ENCODE measurements at regions not wholly inside any gene's neighbourhood (a gene's known extent, or its start where the extent isn't known, plus 50 kb on each side); places are given as distances from the start of the nearest gene placed in this dataset.

DNA sequence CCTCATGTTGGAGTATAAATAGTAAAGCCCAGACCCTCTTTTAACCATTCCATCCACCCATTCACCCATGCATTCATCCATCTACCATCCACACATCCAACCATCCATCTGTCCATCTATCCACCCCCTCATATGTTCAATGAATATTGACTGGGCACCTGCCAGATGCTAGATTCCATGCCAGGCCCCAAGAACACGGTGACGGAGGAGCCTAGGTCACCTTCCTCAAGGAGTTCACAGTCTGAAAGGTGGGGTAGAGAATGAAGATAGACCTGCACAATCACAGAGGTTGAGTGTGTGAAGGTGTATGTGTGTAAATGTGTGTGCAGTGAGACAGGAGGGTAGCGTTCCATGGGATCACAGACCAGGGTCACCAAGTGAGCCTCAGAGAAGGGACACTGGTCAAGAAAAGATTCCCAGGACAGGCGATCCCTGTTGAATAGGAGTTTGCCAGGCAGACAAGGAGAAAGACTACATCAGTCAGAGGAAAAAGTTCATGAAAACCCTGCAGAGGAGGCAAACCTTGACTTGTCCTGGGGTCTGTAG is 287.2 kb downstream of the CYP26B1 start:
- DNase-seq, result no peak

DNA sequence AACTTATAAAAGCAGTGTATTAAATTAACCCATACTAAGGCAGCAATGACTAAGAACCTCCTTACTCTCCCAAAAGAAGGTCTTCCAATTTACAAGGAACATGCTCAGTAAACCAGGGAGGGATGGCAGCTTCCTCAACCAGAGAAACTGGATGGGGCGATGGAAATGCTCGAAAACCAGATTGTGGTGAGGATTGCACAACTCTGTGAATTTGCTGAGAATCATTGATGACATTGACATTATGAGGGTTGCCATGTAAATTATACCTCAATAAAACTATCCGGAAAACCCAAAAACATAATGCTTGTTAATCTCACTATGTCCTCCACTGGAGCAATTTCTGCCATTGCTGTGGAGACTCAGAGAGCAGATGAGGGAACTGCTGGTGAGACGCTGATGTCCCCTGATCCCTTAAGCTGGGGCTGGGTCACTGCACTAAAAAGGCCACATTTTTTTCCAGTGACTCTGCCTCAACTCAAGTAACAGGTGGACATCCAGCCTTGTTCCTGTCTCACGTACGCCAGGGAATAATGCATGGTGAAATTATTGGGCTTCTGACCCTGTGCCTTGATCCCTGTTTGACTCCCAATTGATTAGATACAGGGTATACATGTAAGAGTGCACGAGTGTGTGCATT is 288.3 kb downstream of the CYP26B1 start:
- DNase-seq, result no peak

DNA sequence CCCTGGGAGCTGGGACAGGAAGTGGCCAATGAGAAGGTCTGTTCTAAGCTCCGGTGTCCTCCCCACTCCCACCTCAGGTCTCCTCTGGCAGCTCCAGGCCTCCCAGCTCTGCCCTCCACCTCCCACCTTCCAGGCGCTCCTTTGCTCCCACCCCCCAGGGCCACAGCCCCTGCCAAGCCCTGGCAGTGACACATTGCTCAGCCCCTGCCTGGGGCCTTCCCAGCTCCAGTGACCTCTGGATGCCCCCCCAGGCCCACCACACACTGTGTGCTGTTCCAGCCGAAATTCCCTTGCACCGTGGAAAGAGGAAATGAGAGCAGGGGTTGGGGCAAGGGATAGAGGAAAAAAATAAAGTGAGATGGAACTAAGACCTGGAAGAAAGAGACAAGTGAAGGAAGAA is 289.6 kb downstream of the CYP26B1 start:
- no peak for DNase-seq

DNA sequence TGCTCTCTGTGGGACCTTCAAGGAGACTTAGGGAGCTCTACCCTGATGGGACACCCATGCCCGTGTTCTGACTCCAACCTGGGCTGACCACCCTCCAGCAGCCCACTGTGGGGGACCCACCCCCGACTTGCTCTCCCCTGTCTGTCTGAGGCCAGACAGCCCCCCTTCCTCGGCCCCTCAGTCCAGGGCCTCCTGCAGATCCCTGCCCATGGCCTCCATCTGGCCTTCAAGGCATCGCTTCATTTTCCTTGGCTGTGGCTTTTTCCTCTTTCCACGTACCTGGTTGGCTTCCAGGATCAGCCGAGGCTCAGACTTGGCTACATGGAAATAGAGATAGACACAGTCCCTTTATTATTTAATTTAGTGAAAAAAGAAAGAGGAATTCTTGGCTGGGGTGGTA is 290.0 kb downstream of the CYP26B1 start:
- no peak for DNase-seq

DNA sequence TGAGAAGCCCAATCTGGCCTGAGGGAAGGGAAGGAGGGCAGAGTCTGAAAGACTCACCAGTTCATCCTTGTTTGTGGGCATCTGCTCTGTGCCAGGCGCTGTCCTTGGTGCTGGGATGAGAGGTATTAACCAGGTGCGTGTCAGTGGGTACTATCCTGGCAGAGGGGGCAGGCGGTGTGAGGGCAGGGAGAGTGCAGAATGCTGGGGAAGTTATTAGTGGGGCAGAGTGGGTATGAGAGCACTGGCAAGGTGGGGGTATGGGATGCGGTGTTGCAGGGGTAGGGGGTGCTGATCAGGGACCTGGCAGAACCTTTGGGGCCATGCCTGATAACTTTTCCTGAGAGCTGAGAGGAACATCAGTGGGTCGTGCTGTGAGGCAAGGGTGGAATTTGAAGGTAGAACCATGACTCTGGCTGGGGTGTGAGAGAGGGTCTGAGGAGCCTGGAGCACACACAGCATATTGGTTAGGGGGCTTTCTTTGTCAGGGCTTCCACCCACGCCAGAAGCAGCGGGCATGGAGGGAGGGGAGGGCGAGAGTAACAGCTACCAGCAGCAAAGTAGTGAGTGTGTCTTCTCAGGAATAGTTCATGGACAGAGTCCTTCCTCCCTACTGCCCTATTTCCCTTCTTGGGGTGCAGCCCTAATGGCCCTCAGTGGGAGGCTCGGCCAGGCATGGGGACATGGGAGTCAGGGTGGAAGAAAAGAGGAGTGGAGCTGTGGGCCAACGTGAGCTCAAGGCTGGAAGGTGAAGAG is 290.7 kb downstream of the CYP26B1 start:
- DNase-seq, result no peak

DNA sequence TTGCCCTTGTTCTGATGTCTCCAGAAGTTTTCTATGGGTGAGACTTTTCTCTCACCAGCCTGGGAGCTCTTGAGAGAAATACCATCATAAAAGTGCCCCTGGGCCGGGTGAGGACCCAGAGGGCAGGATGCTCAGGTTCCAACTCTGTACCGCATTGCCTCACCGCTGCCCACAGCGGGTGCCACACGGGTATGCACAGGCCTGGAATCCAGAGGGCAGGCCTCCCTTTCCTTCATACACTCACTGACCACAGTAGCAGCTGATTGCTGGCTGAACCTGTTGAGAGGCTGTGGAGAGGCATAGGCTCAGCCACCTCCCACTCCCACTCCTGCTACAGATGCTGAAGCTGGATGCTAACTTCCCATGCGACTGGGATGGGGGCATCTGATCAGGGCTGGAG is 293.8 kb downstream of the CYP26B1 start:
- DNase-seq, result no peak

DNA sequence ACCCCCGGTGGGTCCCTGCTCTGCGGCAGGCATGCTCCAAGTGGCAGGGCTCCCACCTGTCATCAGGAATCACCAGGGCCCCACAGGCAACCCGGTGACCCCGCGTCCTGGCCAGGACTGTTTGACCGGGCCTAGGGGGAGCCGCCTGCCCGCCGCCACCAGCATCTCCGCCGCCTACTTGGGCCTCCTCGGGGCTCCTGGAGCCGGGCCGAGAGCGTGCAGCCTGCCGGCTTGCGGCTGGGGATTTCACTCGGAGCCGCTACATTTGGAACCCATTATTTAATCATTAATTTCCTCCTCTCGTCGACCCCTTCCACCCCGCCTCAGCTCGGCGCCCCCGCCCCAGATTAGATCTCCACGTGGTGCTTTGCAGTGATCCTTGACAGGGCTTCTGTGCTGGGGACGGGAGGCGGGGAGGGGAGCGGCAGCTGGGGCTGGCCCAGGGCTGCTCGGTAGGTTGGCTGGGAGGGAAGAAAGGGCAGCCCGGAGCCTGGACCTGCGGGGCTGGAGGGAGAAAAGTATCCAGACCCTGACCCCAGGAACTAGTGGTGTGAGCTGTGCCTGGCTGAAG is 295.4 kb downstream of the CYP26B1 start:
- DNase-seq, result no peak

DNA sequence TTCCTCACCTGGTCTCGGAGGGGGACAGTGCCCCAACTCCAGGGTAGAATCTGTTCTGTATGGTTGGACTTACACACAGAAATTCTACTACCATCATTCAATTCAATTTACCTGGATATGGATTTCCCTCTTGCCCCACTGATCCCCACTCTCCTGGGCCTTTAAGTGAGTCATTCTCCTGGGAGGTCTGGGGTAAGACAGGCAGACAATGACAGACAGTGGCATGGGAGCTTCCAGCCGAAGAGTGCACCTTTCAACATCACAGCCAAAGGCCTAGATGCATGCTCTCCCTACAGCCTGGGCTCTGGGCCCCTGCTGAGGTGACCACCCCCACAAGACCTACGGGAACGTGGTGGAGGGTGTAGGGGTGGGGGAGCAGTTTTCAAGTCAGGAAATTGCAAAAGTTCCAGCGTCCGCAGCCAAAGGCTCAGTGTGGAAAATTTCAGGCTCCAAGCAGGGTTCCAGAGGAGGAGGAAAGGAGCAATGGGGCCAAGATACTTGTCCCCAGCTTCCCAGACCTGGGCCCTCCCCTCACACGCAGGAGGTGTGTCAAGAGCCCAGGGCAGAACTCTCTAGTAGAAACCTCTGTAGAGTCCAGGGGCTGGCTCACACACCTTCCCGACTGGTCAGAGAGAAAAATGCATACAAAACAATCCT is 296.4 kb downstream of the CYP26B1 start:
- no peak for DNase-seq

DNA sequence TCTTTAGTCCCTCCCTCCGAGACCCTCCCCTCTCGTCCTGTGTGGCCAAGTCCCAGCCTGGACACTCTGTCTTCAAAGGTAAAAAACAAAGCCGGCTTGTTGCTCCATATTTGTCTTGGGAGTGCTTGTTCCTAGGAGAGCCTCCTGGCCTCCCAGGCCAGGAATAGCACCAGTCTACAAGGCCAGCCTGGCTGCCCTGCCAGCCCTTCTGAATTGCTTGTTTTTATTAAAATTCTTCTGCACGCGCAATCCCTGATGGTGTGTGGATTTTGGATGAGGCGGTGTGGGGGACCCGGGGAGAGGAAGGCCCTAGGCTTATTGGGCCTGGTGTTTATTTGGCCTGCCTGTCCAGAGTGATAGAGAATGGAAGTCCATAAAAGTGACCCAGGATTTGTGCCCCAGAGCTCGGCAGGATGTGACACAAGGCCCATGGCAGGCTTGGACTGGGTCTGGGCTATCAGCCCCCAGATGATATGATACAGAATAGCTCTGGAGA is 297.3 kb downstream of the CYP26B1 start:
- DNase-seq, result no peak

DNA sequence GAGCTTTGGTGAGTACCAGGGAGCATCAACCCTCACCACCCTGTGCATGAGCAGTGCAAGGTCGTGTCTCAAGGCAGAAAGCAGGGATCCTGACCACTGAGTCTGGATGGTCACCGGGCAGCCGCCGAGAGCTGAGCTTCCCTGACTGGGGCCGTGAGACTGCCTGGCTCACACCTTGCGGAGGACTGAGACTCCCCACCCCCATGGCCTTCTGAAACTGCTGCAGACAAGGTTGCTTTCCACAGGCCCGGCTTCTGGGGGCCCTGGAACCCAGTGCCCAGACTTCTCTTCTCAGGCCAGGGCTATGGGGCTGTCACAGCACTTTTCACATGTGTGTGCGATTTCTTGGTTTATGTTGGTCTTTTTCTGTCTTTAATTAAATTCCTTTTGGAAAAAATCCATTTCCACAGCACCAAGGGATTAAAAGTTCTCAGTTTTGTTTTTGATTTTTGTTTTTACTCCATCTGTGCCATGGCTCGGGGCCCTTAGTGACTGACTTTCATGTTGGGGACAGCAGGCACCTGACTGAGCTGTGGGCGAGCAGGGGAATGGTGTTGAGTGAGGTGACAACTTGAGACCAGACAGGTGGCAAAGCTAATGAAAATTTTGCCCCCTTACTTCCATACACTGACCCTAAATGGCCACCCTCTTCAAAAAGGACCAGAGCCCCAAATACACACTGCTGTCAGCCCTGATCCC is 297.9 kb downstream of the CYP26B1 start:
- no peak for DNase-seq

DNA sequence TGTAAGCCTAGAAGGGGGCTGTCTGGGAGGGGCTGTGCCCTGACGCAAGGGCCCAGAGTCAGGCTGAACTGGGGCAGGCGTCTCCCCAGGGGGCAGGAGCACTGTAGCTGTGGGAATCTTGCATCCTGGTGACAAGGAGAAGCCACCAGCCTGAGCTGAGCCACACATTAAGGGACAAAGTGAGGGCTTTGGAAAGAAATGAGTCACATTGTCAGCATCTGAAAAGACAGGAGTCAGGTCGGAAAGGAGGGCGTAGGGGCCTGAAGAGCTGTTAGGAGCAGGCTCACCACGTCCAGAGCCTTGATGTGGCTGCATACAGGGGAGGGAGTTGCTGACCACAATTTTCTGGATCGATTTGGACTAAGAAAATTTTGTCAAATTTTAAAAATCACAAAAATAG is 298.6 kb downstream of the CYP26B1 start:
- no peak for DNase-seq

DNA sequence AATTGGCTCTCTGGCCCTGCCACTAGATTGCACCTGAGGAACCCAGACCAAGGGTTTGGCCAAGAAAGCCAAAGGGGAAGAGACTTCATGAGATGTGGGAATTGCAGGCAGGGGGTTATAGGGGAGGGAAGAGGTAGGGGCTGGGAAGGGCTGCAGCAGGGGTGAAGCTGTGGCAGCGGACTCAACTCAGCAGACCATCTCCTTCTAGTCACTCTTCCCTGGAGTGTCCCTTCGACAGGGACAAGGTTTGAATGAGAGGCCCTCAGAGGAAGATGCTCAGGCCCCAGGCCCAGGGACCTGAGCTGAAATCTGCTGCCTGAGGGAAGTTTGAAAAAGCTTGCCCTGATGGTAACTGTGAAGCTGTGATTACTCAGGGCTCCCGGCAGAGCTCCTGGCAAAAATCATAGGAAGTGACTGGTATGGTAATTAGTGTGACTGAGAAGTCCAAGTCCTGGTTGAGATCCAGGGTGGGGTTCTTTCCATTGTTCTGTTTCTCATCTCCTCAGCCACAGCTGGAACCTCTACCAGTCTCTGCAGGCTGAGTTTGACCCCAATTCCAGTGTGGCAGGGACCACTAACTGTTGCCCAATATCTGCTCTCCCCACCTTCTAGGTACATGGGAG is 300.9 kb downstream of the CYP26B1 start:
- no peak for DNase-seq

DNA sequence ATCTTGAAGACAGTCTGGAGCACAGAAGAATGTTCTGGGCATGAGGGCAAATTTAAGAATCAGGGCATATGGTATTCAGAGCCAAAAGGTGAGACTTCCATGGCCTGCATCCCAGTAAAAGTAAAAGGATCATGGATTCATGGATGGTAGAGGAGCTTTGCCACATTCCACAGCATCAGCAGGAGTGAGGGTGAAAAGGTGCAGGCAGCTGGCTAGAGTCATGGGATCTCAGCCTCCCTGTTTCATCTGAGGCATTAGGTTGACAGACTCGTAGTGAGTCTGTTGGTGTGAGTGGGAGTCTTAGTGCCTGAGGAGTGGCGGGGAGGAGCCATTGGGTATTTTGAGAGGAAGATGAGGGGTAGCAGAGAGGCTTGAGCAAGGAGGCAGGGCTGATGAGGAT is 301.6 kb downstream of the CYP26B1 start:
- no peak for DNase-seq

DNA sequence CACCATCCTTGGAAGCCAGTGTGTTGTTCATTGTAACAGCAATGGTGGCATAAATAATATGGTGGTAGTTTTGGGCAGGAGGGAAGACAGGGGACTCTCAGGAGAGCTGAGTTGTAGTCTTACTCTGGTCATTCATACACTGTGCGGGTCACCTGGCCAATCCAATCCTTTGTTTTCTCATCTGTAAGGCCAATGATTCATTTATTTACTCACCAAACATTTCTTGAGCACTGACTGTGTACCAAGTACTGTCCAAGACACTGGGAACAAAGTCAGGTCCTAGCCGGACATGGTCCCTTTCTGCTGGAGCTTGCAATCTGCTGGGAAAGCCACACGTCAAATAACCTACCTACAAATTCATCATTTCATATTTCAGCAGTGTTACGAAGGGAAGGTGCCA is 302.7 kb downstream of the CYP26B1 start:
- DNase-seq, result no peak

DNA sequence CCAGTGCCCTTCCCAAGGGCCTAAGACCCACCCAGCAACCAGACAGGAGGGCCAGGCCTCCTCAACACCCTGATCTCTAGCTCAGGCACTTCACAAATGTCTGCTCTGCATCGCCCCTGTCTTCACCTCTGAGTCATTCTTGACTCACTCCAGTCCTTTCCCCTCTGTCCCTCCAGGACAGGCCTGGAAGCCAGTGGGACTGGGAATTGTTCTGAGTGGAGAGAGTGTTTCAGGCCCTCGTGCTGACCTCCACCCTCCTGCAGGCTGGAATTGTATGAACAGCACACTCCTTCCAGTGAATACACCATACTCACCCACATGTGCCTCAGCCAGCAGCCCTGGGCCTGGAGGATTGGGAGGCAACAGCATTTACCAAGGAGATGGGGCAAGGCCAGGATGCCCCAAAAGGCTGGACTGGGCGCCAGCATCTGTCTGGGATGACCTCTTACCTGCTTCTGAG is 304.2 kb downstream of the CYP26B1 start:
- DNase-seq, result no peak

DNA sequence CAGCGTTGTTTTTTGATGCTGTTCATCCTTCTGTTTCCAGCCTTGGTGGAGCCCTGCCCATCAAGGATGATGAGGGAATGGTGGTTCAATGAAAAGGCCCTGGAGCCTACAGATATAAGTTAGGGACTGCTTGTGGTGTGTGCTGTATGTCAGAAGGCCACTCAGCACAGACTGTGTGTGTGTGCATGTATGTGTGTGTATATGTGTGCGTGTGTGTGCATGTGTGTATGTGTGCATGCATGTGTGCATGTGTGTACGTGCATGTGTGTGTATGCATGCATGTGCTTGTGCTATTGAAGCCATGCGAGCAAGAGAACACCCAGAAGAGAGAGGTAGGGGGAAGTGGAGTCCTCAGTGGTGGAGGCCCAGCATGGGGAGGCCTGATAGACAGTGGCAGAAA is 304.9 kb downstream of the CYP26B1 start:
- DNase-seq, result no peak

DNA sequence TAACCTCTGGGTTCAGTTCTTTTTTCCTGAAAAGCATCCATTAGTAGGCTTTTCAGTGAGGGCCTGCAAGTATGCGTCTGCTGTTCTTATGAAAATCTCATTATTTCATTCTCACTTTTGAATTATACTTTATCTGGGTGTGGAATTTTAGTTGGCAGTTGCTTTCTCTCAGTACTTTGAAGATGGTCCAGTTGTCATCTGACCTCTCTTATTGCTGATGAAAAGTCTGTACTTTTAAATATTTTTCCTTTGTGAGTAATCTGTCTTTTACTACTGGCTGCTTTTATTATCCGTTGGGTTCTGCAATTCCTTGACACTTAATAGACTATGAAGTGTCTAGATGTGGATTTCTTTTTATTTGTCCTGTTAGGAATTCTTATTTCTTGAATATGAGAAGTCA is 307.8 kb downstream of the CYP26B1 start:
- DNase-seq, result no peak

DNA sequence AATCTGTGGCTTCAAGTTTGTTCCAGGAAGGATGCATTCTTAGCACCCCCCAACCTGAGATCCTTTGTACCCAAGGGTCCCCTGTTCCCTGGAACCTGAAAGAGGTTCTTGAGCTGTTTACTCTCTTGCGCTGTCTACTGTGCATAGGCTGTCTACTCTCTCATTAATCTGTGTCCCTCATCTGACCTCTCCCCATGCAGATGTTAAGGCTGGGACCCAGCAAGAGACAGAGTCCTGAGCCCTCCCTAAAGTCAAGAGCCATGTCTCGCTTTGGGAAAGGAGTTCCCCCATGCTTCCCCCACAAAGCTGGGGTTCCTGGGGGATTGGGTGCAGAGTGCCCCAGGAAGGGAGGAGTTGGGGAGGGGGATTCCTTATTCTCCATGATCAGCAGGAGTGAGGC is 312.9 kb downstream of the CYP26B1 start:
- DNase-seq, result no peak

DNA sequence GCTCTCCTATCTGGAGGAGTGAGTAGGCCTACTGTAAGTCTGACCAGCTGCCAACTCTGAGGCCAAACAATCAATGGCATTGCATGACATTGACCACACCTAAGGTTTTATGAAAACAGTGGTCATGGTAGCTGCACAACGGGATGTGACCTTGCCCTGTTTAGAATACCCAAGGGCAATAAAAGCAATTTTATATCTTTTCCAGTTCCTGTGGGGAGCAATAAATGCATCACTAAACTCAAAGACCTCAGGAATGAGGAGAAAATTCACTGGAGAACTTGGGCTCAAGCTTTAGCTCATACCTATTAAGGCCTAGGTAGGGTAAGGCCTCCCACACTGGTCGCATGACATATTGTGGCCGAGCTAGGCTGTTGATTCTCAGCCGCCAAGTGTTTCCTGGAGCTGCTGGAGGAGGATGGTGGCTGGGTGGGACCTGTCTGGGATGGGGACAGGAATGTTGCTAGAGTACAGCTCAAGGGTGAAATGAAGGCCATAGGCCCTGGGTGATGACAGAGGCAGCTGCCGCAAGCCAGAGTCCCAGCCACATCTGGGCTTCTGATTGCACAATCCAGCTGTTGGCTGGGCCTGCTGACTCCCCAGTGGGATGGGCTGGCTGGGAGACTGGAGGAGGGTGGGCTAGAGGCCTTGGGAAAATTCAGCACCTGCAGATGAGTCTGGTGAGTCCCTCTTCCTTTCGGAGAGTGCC is 313.7 kb downstream of the CYP26B1 start:
- DNase-seq, result no peak

DNA sequence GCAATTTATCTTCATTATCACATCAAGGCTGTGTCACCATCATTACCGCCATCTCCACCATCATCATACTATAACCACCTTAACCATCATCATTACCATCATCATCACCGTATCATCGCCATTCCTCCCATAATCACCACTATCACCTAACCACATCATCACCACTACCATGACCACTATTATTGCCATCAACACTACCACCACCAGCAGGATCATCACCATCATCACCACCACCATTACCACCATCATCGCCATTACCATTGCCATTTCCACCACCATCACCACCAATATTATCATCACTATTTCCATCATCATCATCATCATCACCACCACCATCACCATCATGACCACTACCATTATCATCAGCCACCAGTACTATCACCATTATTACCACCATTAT is 314.4 kb downstream of the CYP26B1 start:
- DNase-seq, result no peak

DNA sequence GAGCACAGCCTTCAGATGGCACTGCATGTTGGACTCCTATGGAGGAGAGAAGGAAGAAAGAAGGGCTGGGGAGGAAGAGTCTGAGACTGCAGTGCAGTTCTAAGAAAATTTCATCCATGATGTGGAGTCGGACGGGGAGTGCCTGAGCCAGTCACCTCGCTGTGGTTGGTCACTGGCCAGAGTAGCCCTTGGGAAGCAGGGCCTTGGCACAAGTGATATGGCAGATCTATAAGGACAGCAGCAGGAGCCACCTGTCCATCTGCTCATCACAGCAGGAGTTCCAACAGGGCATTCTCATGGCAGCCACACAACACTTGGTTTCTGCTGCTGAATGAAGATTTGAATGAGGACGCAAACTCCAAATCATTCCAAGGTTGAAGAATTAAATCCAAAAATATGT is 314.8 kb downstream of the CYP26B1 start:
- DNase-seq, result no peak

DNA sequence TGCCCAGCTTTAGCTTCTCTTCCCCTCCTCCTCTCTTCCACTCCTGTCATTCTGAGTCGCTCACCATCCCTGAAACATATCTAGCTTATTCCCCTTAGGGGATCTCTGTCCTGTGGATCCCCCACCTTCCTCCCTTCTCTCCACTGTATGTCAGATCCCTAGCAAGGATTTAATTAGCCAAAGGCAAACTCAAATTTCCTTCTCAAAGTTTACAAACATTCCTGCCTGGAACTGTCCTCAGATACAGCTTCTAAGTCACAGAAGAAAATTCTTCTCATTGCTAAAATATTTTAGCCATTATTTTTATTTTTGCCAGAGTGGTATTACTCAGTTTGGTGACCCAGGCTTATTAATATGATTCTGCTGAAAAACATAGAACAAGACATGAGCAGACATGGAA is 315.3 kb downstream of the CYP26B1 start:
- DNase-seq, result no peak

All from suppressor macrophage treated with lipopolysaccharide for 1 hour (primary cell).